Brain microvascular endothelial cell (primary cell): ENCODE measurements at regions not wholly inside any gene's neighbourhood (a gene's known extent, or its start where the extent isn't known, plus 50 kb on each side); places are given as distances from the start of the nearest gene placed in this dataset.

Experiments used
- DNase-seq: peaks from one replicate; pipeline ENCODE4 v3.0.0-alpha.2; 2020
- H3K27ac ChIP-seq: fragments of 250-450 bp; sonication (Bioruptor Pico); 2 replicates; pipeline ENCODE4 v1.5.1; 2020; ENCODE audit warnings: mild to moderate bottlenecking, moderate library complexity
- H3K27me3 ChIP-seq: fragments of 250-450 bp; sonication (Bioruptor Pico); replicated peaks from 2 replicates; pipeline ENCODE4 v1.5.1; 2020; ENCODE audit warnings: mild to moderate bottlenecking
- H3K36me3 ChIP-seq: fragments of 250-450 bp; sonication (Bioruptor Pico); replicated peaks from 2 replicates; pipeline ENCODE4 v1.5.1; 2020; ENCODE audit warnings: mild to moderate bottlenecking
- H3K4me3 ChIP-seq: 2 replicates; pipeline ENCODE4 v1.5.1; 2011; ENCODE audit warnings: low read depth, mild to moderate bottlenecking, control low read depth, low read length, moderate library complexity
- in situ Hi-C: cut with HindIII; loops from 2 replicates; pipeline ENCODE4 v1.10.0; 2017; ENCODE audit warnings: low sequenced_read_pairs, low pct_ligation_motif_present
- TF ChIP-seq, protein P1 (sequence below): IDR thresholded peaks from 2 replicates; pipeline ENCODE4 v1.5.1; 2011; ENCODE audit warnings: low read depth, mild to moderate bottlenecking, moderate library complexity, low read length, control low read depth, inconsistent platforms; ENCODE audit errors: missing control alignments

DNA sequence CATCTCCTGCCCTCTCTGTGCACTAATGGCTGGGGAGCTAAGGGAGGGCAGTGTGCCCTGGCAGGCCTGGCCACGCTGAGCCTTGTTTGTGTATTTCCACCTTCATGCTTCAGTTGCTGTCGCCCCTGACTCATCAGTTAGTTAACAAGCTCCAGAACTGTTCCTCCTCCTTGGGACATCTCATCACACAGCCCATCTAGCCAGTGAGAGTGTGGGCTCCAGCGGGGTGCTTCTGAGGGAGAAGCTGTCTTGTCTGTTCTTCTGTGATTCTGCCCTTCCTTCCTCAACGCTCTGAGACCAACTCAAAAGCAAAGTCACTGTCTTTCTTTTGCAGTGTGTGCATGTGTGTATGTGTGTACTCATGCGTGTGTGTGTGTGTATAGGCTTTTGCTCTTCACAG is 58.3 kb upstream of the CPEB4 start:
- peak; percentile 4 for DNase-seq
- TF ChIP-seq, protein P1, sequence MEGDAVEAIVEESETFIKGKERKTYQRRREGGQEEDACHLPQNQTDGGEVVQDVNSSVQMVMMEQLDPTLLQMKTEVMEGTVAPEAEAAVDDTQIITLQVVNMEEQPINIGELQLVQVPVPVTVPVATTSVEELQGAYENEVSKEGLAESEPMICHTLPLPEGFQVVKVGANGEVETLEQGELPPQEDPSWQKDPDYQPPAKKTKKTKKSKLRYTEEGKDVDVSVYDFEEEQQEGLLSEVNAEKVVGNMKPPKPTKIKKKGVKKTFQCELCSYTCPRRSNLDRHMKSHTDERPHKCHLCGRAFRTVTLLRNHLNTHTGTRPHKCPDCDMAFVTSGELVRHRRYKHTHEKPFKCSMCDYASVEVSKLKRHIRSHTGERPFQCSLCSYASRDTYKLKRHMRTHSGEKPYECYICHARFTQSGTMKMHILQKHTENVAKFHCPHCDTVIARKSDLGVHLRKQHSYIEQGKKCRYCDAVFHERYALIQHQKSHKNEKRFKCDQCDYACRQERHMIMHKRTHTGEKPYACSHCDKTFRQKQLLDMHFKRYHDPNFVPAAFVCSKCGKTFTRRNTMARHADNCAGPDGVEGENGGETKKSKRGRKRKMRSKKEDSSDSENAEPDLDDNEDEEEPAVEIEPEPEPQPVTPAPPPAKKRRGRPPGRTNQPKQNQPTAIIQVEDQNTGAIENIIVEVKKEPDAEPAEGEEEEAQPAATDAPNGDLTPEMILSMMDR, result no peak
- Histone ChIP-seq H3K36me3 (no peaks in the 10 kb centered on the region), H3K27ac (no peak overlapping the region), H3K27me3 (no peaks in the 10 kb centered on the region), H3K4me3 (no peak overlapping the region)
- in situ Hi-C loops, result no loop called here

DNA sequence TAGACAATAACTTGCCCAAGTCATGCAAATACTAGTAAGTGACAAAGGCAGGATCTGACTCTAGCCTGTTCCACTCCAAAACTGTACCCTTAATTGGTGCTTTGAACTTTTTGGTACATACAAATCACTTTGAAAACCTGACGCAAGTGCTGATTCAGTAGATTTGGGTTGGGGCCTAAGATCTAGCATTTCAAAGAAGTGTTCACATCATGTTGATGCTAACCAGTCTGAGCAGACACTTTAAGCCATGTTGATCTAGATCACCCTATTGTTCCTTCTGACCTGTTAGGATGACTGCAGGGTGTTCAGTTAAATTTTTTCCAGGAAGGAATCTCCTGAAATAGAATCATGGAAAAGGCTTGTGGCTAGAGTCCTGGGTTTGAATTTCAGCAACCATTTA is 57.7 kb upstream of the CPEB4 start:
- in situ Hi-C loops, result no loop called here
- no peak overlapping the region for H3K4me3 ChIP-seq

DNA sequence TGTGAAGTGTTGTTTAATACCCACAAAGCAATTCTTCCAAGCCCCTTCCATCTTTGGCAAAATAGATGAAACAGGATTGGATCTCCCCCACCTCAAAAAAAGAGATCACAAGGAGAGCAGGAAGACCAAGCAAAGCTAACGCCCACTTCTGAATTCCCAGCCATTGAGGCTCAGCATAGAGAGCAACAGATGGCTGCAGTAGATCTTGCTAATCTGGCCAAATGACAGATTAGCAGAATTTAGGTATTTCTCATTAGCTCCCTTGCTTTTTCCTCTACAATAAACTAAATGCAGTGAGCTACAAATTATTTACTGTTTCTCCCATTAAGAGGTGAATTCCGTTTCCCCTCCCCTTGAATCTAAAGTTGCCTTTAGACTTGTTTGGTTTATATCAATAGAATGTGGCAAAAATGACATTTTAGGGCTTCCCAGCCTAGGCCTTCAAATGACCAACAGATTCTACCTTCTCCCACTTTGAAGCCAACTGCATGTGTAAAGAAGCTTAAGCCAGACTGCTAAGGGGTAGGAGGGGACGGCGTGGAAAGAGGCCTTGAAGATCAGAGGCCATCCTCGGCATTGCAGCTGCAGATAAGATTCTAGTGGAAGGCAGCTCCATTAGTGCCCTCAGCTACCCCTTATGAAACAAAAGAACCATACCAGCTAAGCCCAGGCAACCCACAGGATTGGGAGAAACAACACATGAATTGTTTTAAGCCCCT is 56.8 kb upstream of the CPEB4 start:
- no peak overlapping the region for H3K27ac ChIP-seq
- TF ChIP-seq, protein P1, result no peak
- DNase-seq, result no peak
- no peaks in the 10 kb centered on the region for H3K27me3 ChIP-seq
- no peaks in the 10 kb centered on the region for H3K36me3 ChIP-seq
- no peak overlapping the region for H3K4me3 ChIP-seq
- in situ Hi-C loops, result no loop called here

More for the DNA sequence above, 57.7 kb upstream of the CPEB4 start:
- no peaks in the 10 kb centered on the region for H3K36me3 ChIP-seq
- H3K27me3 ChIP-seq, result no peaks in the 10 kb centered on the region
- TF ChIP-seq, protein P1, result no peak
- DNase-seq, result no peak
- no peak overlapping the region for H3K27ac ChIP-seq

DNA sequence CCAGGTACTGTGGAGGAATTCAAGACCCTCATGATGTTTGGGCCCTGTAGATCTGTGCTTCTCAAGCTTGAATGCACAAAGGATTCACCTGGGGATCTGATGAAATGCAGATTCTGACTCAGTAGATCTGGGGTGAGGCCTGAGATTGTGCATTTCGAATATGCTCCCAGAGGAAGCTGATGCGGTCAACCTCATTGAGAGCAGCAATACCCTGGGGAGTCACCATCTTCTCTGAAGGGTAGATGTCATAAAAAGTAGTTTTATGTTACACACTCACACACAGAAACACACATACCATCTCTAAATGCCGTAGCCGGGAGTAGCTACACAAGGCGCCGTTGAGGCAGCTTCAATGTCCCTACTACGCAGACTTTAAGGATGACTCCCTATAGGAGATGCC is 55.8 kb upstream of the CPEB4 start:
- Histone ChIP-seq H3K4me3 (no peak overlapping the region), H3K27ac (no peak overlapping the region), H3K27me3 (no peaks in the 10 kb centered on the region), H3K36me3 (no peaks in the 10 kb centered on the region)
- in situ Hi-C loops, result no loop called here
- no peak for DNase-seq
- TF ChIP-seq, protein P1, result no peak

DNA sequence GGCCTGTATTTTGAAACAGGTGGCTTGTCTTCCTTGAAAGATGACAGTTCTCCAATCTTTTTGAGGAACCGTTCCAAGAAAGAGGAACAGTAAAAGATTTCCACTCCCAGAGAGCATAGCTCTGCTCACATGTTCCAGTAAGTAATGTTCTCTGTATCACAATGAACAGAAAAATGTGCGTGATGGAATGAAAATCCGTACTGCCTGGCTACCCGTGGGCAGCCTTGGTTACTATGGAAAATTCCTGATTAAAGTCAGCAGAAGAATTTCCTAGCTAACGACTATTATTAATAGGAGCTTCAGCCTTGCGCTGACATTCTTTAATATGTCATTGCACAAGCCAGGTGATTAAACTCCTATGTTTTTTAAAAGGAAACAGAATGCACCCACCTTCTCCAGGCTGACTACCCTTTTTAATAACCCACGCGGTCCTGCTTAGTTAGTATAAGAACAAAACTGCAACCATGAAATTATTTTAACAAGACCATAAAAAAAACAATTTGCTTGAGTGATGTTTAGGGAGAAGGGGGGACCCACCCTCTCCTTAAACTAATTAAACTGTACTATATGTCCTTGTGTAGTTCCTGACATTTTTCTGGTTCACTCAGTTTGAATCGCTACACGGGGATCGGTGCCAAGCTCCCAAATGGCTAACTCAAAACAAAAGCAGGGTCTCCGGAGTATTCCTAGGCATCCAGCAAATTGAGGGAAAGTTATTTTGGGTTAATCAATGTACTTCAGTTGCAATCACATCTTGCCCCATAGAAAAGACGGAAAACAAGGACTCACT is 54.8 kb upstream of the CPEB4 start:
- H3K36me3 ChIP-seq, result no peaks in the 10 kb centered on the region
- H3K4me3 ChIP-seq, result no peak overlapping the region
- in situ Hi-C loops, result no loop called here
- DNase-seq, result no peak
- no peaks in the 10 kb centered on the region for H3K27me3 ChIP-seq
- H3K27ac ChIP-seq, result no peak overlapping the region
- TF ChIP-seq, protein P1, result no peak
